OCI-LY7 (cell line): ENCODE measurements at regions not wholly inside any gene's neighbourhood (a gene's known extent, or its start where the extent isn't known, plus 50 kb on each side); places are given as distances from the start of the nearest gene placed in this dataset.

ENCODE experiments used
- BruUV-seq: library from RNA; stranded (reverse); fragments of 400-500 nt; replicated peaks from 2 replicates; lab custom pipeline; 2021; lab: Mats Ljungman, UMichigan
- CTCF ChIA-PET: fragments of 300-600 bp; sonication (Branson Sonifier 250); formaldehyde crosslinking; loops from one replicate; lab custom pipeline; 2022; ENCODE audit warnings: antibody characterized with exemption; ENCODE audit not compliant: unreplicated experiment; lab: Charles Lee
- POLR2A ChIA-PET: fragments of 300-600 bp; sonication (Branson Sonifier 250); formaldehyde crosslinking; loops from one replicate; lab custom pipeline; 2022; ENCODE audit warnings: antibody characterized with exemption; lab: Charles Lee
- DNase-seq: peaks from one replicate; pipeline ENCODE4 v3.0.0-alpha.2; 2015; ENCODE audit warnings: low spot score
- H2AFZ ChIP-seq: fragments of 200-600 bp; sonication (generic), shearing (Covaris generic); 2 replicates; pipeline ENCODE4 v1.6.1; 2014; ENCODE audit warnings: mild to moderate bottlenecking, antibody characterized with exemption, low read length, moderate library complexity
- H3K27ac ChIP-seq: fragments of 200-600 bp; sonication (generic); 2 replicates; pipeline ENCODE4 v1.5.1; 2014; ENCODE audit warnings: mixed run types, low read depth, mild to moderate bottlenecking, moderate library complexity, low read length, inconsistent platforms; ENCODE audit not compliant: poor library complexity, severe bottlenecking
- H3K36me3 ChIP-seq: fragments of 200-600 bp; sonication (generic); 2 replicates; pipeline ENCODE4 v1.6.1; 2014; ENCODE audit warnings: mild to moderate bottlenecking, antibody characterized with exemption, low read length, moderate library complexity, mixed read lengths; ENCODE audit not compliant: insufficient read depth
- H3K4me1 ChIP-seq: fragments of 200-600 bp; sonication (generic); 2 replicates; pipeline ENCODE4 v1.5.1; 2014; ENCODE audit warnings: mild to moderate bottlenecking, low read length; ENCODE audit not compliant: insufficient read depth, poor library complexity, severe bottlenecking
- H3K4me2 ChIP-seq: fragments of 200-600 bp; sonication (generic); 2 replicates; pipeline ENCODE4 v1.6.1; 2014; ENCODE audit warnings: mild to moderate bottlenecking, low read length
- H3K4me3 ChIP-seq: fragments of 200-600 bp; sonication (generic); 2 replicates; pipeline ENCODE4 v1.5.1; 2014; ENCODE audit warnings: mild to moderate bottlenecking, low read depth, low read length; ENCODE audit not compliant: poor library complexity, severe bottlenecking
- H3K79me2 ChIP-seq: fragments of 200-600 bp; sonication (generic); 2 replicates; pipeline ENCODE4 v1.6.1; 2016; ENCODE audit warnings: low read depth, mild to moderate bottlenecking, low read length, moderate library complexity, mixed read lengths; ENCODE audit not compliant: insufficient read depth
- H3K9me2 ChIP-seq: fragments of 200-600 bp; sonication (generic); 2 replicates; pipeline ENCODE4 v1.6.1; 2016; ENCODE audit warnings: mild to moderate bottlenecking, low read length, mixed read lengths; ENCODE audit not compliant: insufficient read depth
- H3K9me3 ChIP-seq: fragments of 200-600 bp; sonication (generic); 2 replicates; pipeline ENCODE4 v1.6.1; 2014; ENCODE audit warnings: mild to moderate bottlenecking, mixed run types, low read length, mixed read lengths
- H4K20me1 ChIP-seq: fragments of 200-600 bp; sonication (generic); 2 replicates; pipeline ENCODE4 v1.6.1; 2014; ENCODE audit warnings: mild to moderate bottlenecking, antibody characterized with exemption, low read length, moderate library complexity, mixed read lengths; ENCODE audit not compliant: insufficient read depth
- EZH2phosphoT487 ChIP-seq: fragments of 200-600 bp; sonication (generic); IDR thresholded peaks from 2 replicates; pipeline ENCODE4 v1.6.1; 2018; ENCODE audit warnings: low read depth, borderline replicate concordance, mild to moderate bottlenecking, mixed run types, antibody characterized with exemption, low read length, moderate library complexity, mixed read lengths
- intact Hi-C: fragments of 100-400 bp; cut with micrococcal nuclease; formaldehyde crosslinking; loops from one replicate; pipeline ENCODE4 v1.10.0; 2022; ENCODE audit not compliant: unreplicated experiment
- TF ChIP-seq, protein P1 (sequence below): fragments of 200-600 bp; sonication (generic); conservative IDR thresholded peaks from 2 replicates; pipeline ENCODE4 v1.5.1; 2014; ENCODE audit warnings: mild to moderate bottlenecking, antibody characterized with exemption, low read length, moderate library complexity, mixed read lengths

GRCh38 chr18:70503060-70503459 lies 214.2 kb downstream of the SOCS6 start:
- DNase-seq, result no peak
- H3K79me2 ChIP-seq, result no peaks in the 10 kb centered on the region
- POLR2A ChIA-PET, result no interaction called here
- BruUV-seq, result no TSS peak
- no peaks in the 10 kb centered on the region for H4K20me1 ChIP-seq
- no peaks in the 10 kb centered on the region for H3K9me2 ChIP-seq
- no peak overlapping the region for H3K4me3 ChIP-seq
- no peak overlapping the region for H3K27ac ChIP-seq
- CTCF ChIA-PET, result no interaction called here
- H3K4me2 ChIP-seq, result no peak overlapping the region
- no peaks in the 10 kb centered on the region for H3K36me3 ChIP-seq
- TF ChIP-seq, protein P1, sequence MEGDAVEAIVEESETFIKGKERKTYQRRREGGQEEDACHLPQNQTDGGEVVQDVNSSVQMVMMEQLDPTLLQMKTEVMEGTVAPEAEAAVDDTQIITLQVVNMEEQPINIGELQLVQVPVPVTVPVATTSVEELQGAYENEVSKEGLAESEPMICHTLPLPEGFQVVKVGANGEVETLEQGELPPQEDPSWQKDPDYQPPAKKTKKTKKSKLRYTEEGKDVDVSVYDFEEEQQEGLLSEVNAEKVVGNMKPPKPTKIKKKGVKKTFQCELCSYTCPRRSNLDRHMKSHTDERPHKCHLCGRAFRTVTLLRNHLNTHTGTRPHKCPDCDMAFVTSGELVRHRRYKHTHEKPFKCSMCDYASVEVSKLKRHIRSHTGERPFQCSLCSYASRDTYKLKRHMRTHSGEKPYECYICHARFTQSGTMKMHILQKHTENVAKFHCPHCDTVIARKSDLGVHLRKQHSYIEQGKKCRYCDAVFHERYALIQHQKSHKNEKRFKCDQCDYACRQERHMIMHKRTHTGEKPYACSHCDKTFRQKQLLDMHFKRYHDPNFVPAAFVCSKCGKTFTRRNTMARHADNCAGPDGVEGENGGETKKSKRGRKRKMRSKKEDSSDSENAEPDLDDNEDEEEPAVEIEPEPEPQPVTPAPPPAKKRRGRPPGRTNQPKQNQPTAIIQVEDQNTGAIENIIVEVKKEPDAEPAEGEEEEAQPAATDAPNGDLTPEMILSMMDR, result no peak
- no peak for TF ChIP-seq EZH2phosphoT487
- H3K9me3 ChIP-seq, result no peaks in the 10 kb centered on the region
- no peaks in the 10 kb centered on the region for H3K4me1 ChIP-seq
- no peak overlapping the region for H2AFZ ChIP-seq
- intact Hi-C loops, result no loop called here

DNA sequence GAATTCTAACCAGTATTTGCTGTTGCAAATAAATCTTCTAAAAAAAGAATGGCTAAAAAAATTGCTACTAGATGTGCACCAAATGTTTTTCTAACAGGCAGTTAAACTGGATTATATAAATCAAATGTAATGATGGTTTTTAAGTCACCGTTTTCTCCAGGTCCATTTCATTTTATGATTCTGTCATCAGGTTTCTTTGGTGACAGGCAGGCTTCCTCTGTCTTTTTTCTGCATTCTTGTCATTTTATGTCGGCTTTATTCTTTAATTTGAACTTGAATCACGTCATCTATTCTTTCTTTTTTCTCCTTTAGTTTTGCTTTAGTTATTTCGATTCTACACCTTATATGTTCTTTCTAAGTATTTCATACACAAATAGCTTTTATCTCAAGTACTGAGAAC lies 212.5 kb downstream of the SOCS6 start:
- Histone ChIP-seq H3K4me3 (no peak overlapping the region), H3K4me1 (no peaks in the 10 kb centered on the region), H3K27ac (no peak overlapping the region), H2AFZ (no peak overlapping the region), H3K36me3 (no peaks in the 10 kb centered on the region), H3K9me2 (no peaks in the 10 kb centered on the region), H3K79me2 (no peaks in the 10 kb centered on the region), H3K9me3 (no peaks in the 10 kb centered on the region), H4K20me1 (no peaks in the 10 kb centered on the region), H3K4me2 (no peak overlapping the region)
- BruUV-seq, result no TSS peak
- DNase-seq, result no peak
- TF ChIP-seq, protein P1, result no peak
- TF ChIP-seq EZH2phosphoT487, result no peak
- intact Hi-C loops, result no loop called here
- POLR2A ChIA-PET, result interaction anchor here (0.7 kb wide), 1 partner anchor 145 kb away, joined by 3 read pairs; no protein-coding TSS in a partner anchor
- CTCF ChIA-PET, result no interaction called here

- no peaks in the 10 kb centered on the region for H3K9me3 ChIP-seq
- no peak overlapping the region for H2AFZ ChIP-seq
- CTCF ChIA-PET, result no interaction called here
- no peak overlapping the region for H3K27ac ChIP-seq
- H3K79me2 ChIP-seq, result no peaks in the 10 kb centered on the region
- DNase-seq, result no peak
- H3K36me3 ChIP-seq, result no peaks in the 10 kb centered on the region
- intact Hi-C loops, result no loop called here
- no TSS peak for BruUV-seq
- TF ChIP-seq, protein P1, result no peak
- no peak for TF ChIP-seq EZH2phosphoT487
- H3K9me2 ChIP-seq, result no peaks in the 10 kb centered on the region
- POLR2A ChIA-PET, result interaction anchor here (0.5 kb wide), 1 partner anchor 181 kb away, joined by 6 read pairs; no protein-coding TSS in a partner anchor
- no peak overlapping the region for H3K4me3 ChIP-seq
- no peaks in the 10 kb centered on the region for H3K4me1 ChIP-seq
- no peak overlapping the region for H3K4me2 ChIP-seq
- no peaks in the 10 kb centered on the region for H4K20me1 ChIP-seq
Measured at GRCh38 chr18:70500748-70501147, 211.9 kb downstream of the SOCS6 start.
